HG03103 (cell line): ENCODE measurements at regions not wholly inside any gene's neighbourhood (a gene's known extent, or its start where the extent isn't known, plus 50 kb on each side); places are given as distances from the start of the nearest gene placed in this dataset.
"Not testable (repeated sequence)": the region's sequence is repeated elsewhere in the genome, so short reads cannot be mapped to it uniquely, and the experiment has no call there.

ENCODE experiments used
- ATAC-seq: cut with Tn5 transposase; IDR thresholded peaks from one replicate; pipeline ENCODE4 v1.9.1; 2021; ENCODE audit warnings: low read depth; ENCODE audit not compliant: unreplicated experiment

DNA sequence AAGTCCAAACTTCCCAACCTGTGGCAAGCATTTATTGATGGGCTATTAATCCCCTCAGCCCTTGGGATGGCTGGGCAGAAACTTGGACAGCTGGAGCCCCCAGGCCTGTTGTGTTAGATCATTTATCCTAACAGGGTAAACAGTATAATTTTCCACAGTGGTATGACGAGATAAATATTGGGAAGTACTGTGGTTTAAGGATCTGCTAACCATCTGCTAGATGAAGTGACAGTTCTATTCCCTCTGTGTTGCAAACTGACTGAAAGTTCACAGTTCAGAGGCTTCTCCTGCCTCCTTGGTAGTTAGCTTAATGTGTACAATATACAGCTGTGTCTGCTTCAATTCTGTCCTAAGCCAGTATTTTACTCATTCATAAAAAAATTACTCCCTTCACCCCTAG, 127.5 kb upstream of the CHODL start:
- no peak for ATAC-seq

- ATAC-seq = no peak
Measured at GRCh38 chr21:18114810-18115209, 129.8 kb upstream of the CHODL start.

- ATAC-seq = no peak
Measured at GRCh38 chr21:18104802-18105201, 139.8 kb upstream of the CHODL start.

DNA sequence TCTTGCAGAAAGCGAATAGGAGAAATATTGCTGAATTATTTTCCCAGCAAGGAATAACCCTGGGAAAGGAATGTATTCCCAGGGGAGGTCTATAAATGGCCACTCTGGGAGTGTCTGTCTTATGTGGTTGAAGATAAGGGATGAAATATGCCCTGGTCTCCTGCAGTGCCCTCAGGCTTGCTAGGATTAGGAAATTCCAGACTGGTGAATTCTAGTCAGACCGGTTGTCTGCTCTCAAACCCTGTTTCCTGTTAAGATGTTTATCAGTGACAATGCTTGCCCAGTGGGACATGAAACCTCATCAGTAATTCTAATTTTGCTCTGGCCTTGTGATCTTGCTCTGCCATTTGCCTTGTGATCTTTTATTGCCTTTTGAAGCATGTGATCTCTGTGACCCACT, 148.2 kb upstream of the CHODL start:
- not testable (repeated sequence) for ATAC-seq

GRCh38 chr21:18089786-18090185, 154.8 kb upstream of the CHODL start:
- no peak for ATAC-seq

DNA sequence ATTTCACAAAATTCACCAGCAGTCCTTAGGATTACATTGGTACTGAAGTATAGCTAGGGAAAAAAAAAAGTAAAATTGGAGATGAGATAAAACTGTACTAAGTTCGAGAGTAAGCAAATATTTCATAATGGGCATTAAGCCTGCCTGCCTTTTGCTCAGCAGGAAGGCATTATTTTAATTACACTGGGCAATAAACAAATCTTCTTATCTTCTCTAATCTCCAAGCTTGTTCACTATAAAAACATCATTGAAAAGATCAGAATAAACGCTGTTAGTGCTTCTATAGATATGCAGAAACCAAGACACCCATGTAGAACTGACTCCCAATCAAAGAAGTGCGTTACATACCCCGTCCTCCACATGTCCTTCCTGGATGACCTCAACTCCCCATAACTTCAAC, 174.2 kb upstream of the CHODL start:
- ATAC-seq = no peak

GRCh38 chr21:18069875-18070274, 174.8 kb upstream of the CHODL start:
- no peak for ATAC-seq

GRCh38 chr21:18060402-18060801, 184.2 kb upstream of the CHODL start:
- no peak for ATAC-seq

- no peak for ATAC-seq
Measured at GRCh38 chr21:18058731-18059398, 185.8 kb upstream of the CHODL start.

DNA sequence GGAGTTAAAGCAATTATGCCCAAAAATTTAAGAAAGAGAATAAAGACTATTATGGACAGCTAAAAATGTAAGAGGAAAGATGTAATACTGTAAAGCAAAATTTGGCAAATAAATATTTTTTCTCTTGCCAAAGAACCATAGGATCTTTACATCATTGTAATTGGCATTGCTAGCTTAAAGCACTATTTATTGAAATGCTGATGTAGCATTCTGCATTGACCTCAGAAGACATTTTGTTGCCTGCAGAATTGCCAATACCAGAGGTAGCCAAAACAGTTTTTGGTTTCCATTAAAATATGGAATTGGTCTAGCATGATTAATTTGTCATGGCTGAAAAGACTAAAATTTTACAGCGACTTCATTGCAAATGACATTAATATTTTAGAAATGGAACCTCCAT, 191.5 kb upstream of the CHODL start:
- ATAC-seq = no peak

GRCh38 chr21:18049461-18049860, 195.2 kb upstream of the CHODL start:
- ATAC-seq = no peak

- peak; percentile 86 for ATAC-seq
Measured at GRCh38 chr21:18041012-18041411, 203.6 kb upstream of the CHODL start.

DNA sequence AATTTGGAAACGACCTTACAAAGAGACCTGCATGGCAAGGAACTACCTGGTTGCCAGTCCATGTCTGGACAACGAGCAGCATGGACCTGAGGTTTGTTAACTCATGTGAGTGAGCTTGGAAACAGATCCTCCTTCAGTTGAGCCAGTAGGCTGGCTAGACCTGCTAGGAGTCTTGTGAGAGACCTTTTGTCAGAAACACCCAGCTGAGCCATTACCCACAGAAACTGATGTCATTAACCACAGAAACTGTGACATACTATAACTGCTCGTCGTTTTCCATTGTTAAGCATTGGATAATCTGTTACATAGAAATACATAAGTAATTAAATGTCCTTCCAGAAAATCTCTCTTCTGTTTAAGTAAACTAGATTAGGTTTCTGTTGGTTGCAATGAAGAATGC, 211.1 kb upstream of the C21orf91 start:
- ATAC-seq = peak; percentile 87

DNA sequence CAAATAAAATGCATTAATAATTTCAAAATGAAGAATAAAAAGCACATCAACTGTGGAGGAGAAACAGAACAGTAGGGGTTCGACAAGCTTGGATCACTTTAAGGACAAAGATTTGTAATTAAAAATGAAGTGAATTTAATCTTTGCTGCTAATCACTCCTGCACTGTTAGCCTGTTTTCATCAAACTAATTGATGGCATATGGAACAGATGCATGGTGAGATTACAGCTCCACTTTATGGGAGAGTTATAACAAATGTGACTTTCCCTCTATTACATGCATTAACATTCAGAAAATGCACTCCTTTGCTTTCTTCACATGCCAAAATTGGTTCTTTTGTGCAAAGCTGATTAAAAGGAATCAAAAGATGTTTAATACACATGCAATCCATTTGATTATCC, 207.2 kb upstream of the C21orf91 start:
- no peak for ATAC-seq

DNA sequence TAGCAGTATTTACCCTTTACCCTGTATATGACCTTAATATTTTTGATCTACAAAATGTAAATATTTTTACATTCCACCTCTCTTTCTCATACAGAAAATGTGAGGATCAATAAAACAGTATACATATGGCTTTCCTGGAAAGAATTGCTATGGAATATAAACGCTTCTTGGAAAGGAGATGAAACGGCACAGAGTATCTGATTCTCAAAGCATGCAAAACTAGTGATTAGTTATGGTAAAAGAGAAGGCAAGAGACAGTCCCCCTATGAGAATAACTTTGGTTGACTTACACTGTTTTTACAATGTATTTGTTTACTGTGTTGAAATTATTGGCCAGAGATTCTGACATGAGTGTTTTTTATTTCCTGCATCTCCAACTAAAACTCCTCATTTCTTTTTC, 204.6 kb upstream of the C21orf91 start:
- ATAC-seq = no peak

GRCh38 chr21:18023157-18023556, 204.0 kb upstream of the C21orf91 start:
- ATAC-seq = no peak

GRCh38 chr21:18007121-18007520, 188.0 kb upstream of the C21orf91 start:
- ATAC-seq = no peak

- no peak for ATAC-seq
Measured at GRCh38 chr21:18006691-18007090, 187.5 kb upstream of the C21orf91 start.

- no peak for ATAC-seq
Measured at GRCh38 chr21:18002393-18002792, 183.2 kb upstream of the C21orf91 start.

DNA sequence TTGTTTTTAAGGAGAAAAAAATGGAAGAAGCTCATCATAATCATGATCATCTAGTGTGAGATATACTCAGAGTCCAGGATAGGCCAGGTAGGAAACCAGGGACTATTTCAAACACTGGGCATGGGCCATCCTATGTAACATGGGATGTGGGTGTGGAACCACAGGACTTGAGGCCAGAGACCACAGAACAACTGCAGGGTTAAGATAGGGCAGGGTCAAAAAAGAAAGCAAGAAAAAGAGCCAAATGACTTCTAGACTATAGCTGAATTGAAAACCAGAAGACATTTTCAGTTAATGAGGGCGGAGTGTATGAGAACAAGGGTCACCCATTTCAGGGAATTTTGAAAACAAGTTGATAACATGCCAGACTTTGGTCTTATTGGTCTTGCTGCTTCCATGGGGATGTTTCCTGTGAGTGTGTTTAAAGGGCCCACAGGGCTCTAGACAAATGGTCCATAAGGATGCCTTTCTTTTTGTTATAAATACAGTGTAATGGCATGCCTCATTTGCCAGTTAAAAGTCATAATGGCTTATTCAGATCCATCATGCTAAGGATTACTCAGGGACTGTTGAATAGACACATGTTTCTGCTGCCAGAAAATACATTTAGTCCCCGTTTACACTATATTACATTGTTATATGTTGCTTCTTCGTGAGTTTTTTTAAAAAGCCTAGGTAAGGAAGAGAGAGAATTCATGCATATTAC, 182.0 kb upstream of the C21orf91 start:
- ATAC-seq = no peak

- not testable (repeated sequence) for ATAC-seq
Measured at GRCh38 chr21:17998599-17998998, 179.4 kb upstream of the C21orf91 start.

- no peak for ATAC-seq
Measured at GRCh38 chr21:17989780-17990179, 170.6 kb upstream of the C21orf91 start.
